HL-60 (cell line): ENCODE measurements at regions not wholly inside any gene's neighbourhood (a gene's known extent, or its start where the extent isn't known, plus 50 kb on each side); places are given as distances from the start of the nearest gene placed in this dataset.
"Not testable (repeated sequence)": the region's sequence is repeated elsewhere in the genome, so short reads cannot be mapped to it uniquely, and the experiment has no call there.

Source experiments
- DNase-seq, 2 experiments: peaks; one replicate each; pipeline ENCODE4 v3.0.0-alpha.2; 2010 to 2020; ENCODE audit warnings: low read depth in 1 of 2, low spot score in 1 of 2
- H3K27ac ChIP-seq: fragments of 250-450 bp; sonication (Bioruptor Pico); replicated peaks from 2 replicates; pipeline ENCODE4 v1.5.1; 2020; ENCODE audit warnings: mild to moderate bottlenecking, moderate library complexity
- H3K27me3 ChIP-seq: fragments of 250-450 bp; sonication (Bioruptor Pico); 2 replicates; pipeline ENCODE4 v1.5.1; 2021; ENCODE audit warnings: mild to moderate bottlenecking, moderate library complexity; ENCODE audit not compliant: insufficient read depth, poor library complexity, severe bottlenecking
- H3K4me3 ChIP-seq: replicated peaks from 2 replicates; pipeline ENCODE4 v1.5.1; 2011; ENCODE audit warnings: mild to moderate bottlenecking, control low read depth, low read length; ENCODE audit not compliant: insufficient read depth
- CTCF ChIP-seq: IDR thresholded peaks from one replicate; pipeline ENCODE4 v1.5.1; 2011; ENCODE audit warnings: low read length, control low read depth, inconsistent platforms; ENCODE audit not compliant: insufficient read depth
- GABPA ChIP-seq: IDR thresholded peaks from 2 replicates; pipeline ENCODE4 v1.6.1; 2012; ENCODE audit warnings: low read depth
- POLR2AphosphoS5 ChIP-seq: IDR thresholded peaks from 2 replicates; pipeline ENCODE4 v1.6.1; 2012; ENCODE audit warnings: low read depth
- SPI1 ChIP-seq: IDR thresholded peaks from 2 replicates; pipeline ENCODE4 v1.6.1; 2012; ENCODE audit warnings: low read depth, mild to moderate bottlenecking, borderline replicate concordance
- TF ChIP-seq, protein P1 (sequence below): IDR thresholded peaks from 2 replicates; pipeline ENCODE4 v1.6.1; 2012; ENCODE audit warnings: low read depth; ENCODE audit not compliant: insufficient replicate concordance

GRCh38 chr9:78172610-78173009 is 63.3 kb upstream of the CEP78 start:
- not testable (repeated sequence) for H3K27me3 ChIP-seq, H3K4me3 ChIP-seq, DNase-seq, H3K27ac ChIP-seq

DNA sequence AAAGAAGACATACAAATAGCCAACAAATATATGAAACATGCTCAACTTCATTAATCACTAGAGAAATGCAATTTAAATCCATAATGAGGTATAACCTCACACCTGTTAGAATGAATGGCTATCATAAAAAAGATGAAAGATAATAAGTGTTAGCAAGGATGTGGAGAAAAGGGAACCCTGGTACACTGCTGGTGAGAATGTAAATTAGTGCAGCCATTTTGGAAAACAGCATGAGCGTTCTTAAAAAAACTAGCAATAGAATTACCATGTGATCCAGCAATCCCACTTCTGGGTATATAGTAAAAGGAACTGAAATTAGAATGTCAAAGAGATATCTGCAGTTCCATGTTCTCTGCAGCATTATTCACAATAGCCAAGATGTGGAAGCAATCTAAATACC is 64.2 kb upstream of the CEP78 start:
- Histone ChIP-seq H3K4me3 (no peak overlapping the region), H3K27me3 (no peaks in the 10 kb centered on the region), H3K27ac (no peak overlapping the region)
- TF ChIP-seq, protein P1, sequence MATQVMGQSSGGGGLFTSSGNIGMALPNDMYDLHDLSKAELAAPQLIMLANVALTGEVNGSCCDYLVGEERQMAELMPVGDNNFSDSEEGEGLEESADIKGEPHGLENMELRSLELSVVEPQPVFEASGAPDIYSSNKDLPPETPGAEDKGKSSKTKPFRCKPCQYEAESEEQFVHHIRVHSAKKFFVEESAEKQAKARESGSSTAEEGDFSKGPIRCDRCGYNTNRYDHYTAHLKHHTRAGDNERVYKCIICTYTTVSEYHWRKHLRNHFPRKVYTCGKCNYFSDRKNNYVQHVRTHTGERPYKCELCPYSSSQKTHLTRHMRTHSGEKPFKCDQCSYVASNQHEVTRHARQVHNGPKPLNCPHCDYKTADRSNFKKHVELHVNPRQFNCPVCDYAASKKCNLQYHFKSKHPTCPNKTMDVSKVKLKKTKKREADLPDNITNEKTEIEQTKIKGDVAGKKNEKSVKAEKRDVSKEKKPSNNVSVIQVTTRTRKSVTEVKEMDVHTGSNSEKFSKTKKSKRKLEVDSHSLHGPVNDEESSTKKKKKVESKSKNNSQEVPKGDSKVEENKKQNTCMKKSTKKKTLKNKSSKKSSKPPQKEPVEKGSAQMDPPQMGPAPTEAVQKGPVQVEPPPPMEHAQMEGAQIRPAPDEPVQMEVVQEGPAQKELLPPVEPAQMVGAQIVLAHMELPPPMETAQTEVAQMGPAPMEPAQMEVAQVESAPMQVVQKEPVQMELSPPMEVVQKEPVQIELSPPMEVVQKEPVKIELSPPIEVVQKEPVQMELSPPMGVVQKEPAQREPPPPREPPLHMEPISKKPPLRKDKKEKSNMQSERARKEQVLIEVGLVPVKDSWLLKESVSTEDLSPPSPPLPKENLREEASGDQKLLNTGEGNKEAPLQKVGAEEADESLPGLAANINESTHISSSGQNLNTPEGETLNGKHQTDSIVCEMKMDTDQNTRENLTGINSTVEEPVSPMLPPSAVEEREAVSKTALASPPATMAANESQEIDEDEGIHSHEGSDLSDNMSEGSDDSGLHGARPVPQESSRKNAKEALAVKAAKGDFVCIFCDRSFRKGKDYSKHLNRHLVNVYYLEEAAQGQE, result no peak
- no peak for TF ChIP-seq POLR2AphosphoS5
- TF ChIP-seq SPI1, result no peak
- TF ChIP-seq GABPA, result no peak
- TF ChIP-seq CTCF, result no peak
- no peak for DNase-seq

DNA sequence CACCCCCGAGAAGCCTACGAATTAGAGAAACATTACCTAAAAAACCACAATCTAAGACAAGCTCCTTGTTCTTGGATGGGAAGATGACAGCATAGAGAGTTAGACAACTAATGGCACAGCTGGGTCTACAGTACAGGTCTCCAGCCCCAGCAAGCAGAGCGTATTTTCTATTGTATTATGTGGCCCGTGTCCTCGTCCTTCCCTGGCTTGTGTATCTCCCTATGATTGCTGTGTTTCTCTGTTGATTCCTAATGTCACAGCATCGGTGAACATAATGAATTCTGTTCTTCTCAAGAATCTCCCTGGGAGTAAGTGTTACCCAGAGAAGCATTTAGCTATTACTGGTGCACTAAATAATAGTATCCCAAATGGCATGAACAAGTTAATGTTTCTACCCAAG is 66.8 kb upstream of the CEP78 start:
- no peaks in the 10 kb centered on the region for H3K27me3 ChIP-seq
- DNase-seq, result no peak
- H3K4me3 ChIP-seq, result no peak overlapping the region
- no peak overlapping the region for H3K27ac ChIP-seq
- TF ChIP-seq CTCF (no peak), POLR2AphosphoS5 (no peak), SPI1 (no peak), GABPA (no peak)
- TF ChIP-seq, protein P1, result no peak

GRCh38 chr9:78167356-78167755 is 68.5 kb upstream of the CEP78 start:
- Histone ChIP-seq H3K27ac (no peak overlapping the region), H3K4me3 (no peak overlapping the region), H3K27me3 (no peaks in the 10 kb centered on the region)
- TF ChIP-seq CTCF (no peak), SPI1 (no peak), GABPA (no peak), POLR2AphosphoS5 (no peak)
- TF ChIP-seq, protein P1, result no peak
- DNase-seq, result no peak
